HG03066 (cell line): ENCODE measurements at regions not wholly inside any gene's neighbourhood (a gene's known extent, or its start where the extent isn't known, plus 50 kb on each side); places are given as distances from the start of the nearest gene placed in this dataset.
A peak's percentile ranks its signal among the peaks of the same experiment; 100 is the strongest.
"Not testable (repeated sequence)": the region's sequence is repeated elsewhere in the genome, so short reads cannot be mapped to it uniquely, and the experiment has no call there.

Experiments used
- ATAC-seq: cut with Tn5 transposase; IDR thresholded peaks from one replicate; pipeline ENCODE4 v1.9.1; 2021; ENCODE audit warnings: low read depth; ENCODE audit not compliant: unreplicated experiment

GRCh38 chr7:146057958-146058357 lies 58.6 kb upstream of the CNTNAP2 start:
- ATAC-seq, result no peak

DNA sequence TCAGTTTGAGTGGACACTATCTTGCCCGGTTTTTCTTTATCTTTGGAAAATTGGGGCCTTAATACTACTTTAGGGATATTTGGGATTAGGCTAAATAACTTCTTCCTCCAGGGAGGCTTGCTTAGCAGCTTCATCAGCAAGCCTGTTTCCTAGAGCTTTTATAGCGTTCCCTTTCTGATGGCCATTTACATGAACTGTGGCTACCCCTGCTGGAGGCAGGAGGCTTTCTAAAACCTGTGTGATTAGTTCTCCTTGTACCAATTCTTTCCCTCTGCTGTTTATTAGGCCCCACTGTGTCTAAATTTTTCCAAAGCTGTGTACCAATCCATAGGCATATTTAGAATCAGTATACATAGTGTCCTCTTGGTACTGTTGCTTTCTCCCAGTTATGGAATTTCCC lies 61.7 kb upstream of the CNTNAP2 start:
- ATAC-seq, result no peak

- no peak for ATAC-seq
Observed at GRCh38 chr7:146053492-146053891, 63.1 kb upstream of the CNTNAP2 start.

- ATAC-seq, result not testable (repeated sequence)
Observed at GRCh38 chr7:146043310-146043709, 73.3 kb upstream of the CNTNAP2 start.

DNA sequence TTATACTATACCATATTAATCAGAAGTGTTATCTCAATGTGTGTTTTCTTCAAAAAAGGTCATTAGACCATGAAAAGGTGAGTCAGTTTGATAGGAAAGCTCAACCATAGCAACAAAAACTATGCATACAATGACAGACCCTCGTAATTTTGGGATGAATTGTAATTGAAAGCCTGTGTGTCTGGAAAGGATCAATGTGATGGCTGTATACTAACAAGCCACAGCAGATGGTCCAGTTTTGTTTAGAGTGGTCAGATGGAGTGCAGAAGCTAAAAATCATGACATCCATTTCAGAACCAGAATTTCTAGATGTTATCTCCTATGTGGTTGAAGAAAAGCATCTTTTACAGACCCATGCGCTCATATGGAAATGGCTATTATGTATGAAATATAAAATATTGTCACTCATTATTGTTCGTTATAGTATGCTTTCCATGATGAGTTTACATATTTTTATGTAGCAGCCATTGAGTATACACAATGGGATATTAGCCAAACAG lies 88.3 kb upstream of the CNTNAP2 start:
- ATAC-seq, result no peak

- no peak for ATAC-seq
Observed at GRCh38 chr7:146027243-146027642, 89.4 kb upstream of the CNTNAP2 start.

- no peak for ATAC-seq
Observed at GRCh38 chr7:146022776-146023175, 93.8 kb upstream of the CNTNAP2 start.

GRCh38 chr7:146019041-146020004 lies 97.3 kb upstream of the CNTNAP2 start:
- not testable (repeated sequence) for ATAC-seq

GRCh38 chr7:146017366-146017765 lies 99.2 kb upstream of the CNTNAP2 start:
- ATAC-seq, result not testable (repeated sequence)

GRCh38 chr7:146014154-146014553 lies 102.4 kb upstream of the CNTNAP2 start:
- not testable (repeated sequence) for ATAC-seq

GRCh38 chr7:146008293-146008692 lies 108.3 kb upstream of the CNTNAP2 start:
- ATAC-seq, result no peak

DNA sequence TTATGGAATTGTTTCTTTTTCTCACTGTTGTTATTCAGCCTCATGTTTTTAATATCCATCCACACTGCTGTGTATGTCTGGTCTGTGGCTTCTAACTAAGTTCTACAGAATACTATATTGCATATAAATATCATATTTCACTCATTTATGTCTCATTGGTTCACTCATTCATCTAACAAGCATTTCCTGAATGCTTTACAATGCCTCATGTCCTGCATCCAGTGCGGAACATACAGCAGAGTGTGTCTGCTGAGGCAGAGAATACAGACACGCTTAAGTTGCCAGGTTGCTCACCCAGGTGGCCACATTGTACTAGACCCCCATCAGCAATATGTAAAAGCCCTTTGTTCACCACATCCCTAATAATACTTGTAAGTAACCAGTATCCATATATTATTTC lies 111.8 kb upstream of the CNTNAP2 start:
- no peak for ATAC-seq

- peak; percentile 87 for ATAC-seq
Observed at GRCh38 chr7:146002431-146003078, 114.0 kb upstream of the CNTNAP2 start.

- ATAC-seq, result no peak
Observed at GRCh38 chr7:146002008-146002407, 114.6 kb upstream of the CNTNAP2 start.

DNA sequence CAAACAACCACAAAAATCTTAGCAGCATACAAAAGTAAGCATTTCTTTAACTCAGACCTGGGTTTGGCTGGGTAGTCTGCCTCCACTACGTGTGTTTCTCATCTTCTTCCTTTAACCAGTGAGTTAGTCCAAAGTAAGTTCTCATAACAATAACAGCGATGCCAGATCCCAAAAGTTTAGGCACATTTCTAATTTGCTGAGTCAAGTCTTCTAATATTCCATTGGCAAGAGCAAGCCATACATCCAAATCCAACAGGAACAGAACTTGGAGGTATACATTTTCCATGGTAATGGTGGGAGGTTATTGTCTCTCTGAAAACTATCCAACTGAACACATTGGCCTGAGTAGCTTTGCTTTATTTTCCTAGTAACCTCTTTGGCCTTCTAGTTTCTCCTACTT lies 115.7 kb upstream of the CNTNAP2 start:
- no peak for ATAC-seq

- no peak for ATAC-seq
Observed at GRCh38 chr7:145989469-145989868, 127.1 kb upstream of the CNTNAP2 start.

- ATAC-seq, result no peak
Observed at GRCh38 chr7:145986248-145986874, 130.2 kb upstream of the CNTNAP2 start.

DNA sequence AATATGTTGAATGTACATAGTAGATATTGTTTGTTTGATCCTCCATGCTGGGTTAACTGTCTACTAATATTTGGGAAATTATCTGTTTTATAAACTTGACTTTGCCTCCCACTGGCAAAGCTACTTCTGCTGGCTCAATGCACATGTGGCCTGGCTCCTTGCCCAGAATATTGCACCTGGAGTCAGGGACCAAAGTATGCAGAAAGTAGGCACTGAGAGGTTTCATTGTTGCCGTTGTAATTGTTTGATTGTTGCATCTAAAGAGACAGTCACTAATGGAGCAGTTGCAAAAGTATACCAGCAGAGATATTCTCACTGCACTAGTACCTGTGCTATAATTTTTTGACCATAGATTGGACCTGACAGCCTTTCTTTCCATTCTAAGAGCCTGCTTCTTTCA lies 137.8 kb upstream of the CNTNAP2 start:
- no peak for ATAC-seq

DNA sequence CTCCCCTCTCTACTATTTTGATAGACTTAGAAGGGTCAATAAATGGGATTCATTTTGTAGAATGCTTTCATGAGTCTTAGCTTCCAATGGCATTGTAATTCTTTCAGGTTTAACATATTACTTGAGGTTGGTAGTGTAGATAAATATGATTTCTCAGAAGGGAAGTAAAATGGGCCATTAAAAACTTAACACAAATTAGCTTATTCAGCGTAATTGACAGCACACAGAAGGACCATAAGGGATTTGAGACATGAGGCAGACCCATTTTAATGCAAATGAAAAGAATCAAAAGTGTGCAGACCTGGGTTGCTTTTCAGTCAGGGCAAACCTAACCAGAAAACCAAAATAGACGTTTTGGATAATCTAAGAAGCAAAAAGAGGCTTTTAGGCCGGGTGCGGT lies 156.6 kb upstream of the CNTNAP2 start:
- no peak for ATAC-seq

- ATAC-seq, result no peak
Observed at GRCh38 chr7:145957160-145957890, 159.3 kb upstream of the CNTNAP2 start.
